Ascending aorta (tissue), 2 donors: ENCODE measurements at regions not wholly inside any gene's neighbourhood (a gene's known extent, or its start where the extent isn't known, plus 50 kb on each side); places are given as distances from the start of the nearest gene placed in this dataset.

Experiments
- DNase-seq, 2 donors: peaks; one replicate each; pipeline ENCODE4 v3.0.0-alpha.2; 2019; ENCODE audit warnings: low spot score in 2 of 2
- H3K27ac ChIP-seq, 2 donors: fragments of 200-600 bp; sonication (generic); one replicate each; pipeline ENCODE4 v1.5.1; 2016 to 2017; ENCODE audit warnings: mild to moderate bottlenecking in 1 of 2
- H3K27me3 ChIP-seq: fragments of 200-600 bp; sonication (generic); one replicate; pipeline ENCODE4 v1.5.1; 2017
- H3K36me3 ChIP-seq, 2 donors: fragments of 200-600 bp; sonication (generic); one replicate each; pipeline ENCODE4 v1.5.1; 2016
- H3K4me1 ChIP-seq, 2 donors: fragments of 200-600 bp; sonication (generic); one replicate each; pipeline ENCODE4 v1.5.1; 2016 to 2017; ENCODE audit warnings: mild to moderate bottlenecking in 1 of 2
- H3K4me3 ChIP-seq, 2 donors: fragments of 200-600 bp; sonication (generic); one replicate each; pipeline ENCODE4 v1.5.1; 2016 to 2017; ENCODE audit warnings: mild to moderate bottlenecking in 1 of 2
- H3K9me3 ChIP-seq, 2 donors: fragments of 200-600 bp; sonication (generic); one replicate each; pipeline ENCODE4 v1.5.1; 2016
- CTCF ChIP-seq, 3 experiments: fragments of 200-600 bp in 2 of 3; fragments of 450-650 bp in 1 of 3; sonication (generic) in 2 of 3; IDR thresholded peaks; one replicate each; pipeline ENCODE4 v1.5.1; 2016 to 2019; ENCODE audit warnings: antibody characterized with exemption in 3 of 3, mild to moderate bottlenecking in 1 of 3, moderate library complexity in 1 of 3
- intact Hi-C: fragments of 100-400 bp; cut with DNase I; formaldehyde crosslinking; loops from one replicate; pipeline ENCODE4 v1.15.1; 2023

DNA sequence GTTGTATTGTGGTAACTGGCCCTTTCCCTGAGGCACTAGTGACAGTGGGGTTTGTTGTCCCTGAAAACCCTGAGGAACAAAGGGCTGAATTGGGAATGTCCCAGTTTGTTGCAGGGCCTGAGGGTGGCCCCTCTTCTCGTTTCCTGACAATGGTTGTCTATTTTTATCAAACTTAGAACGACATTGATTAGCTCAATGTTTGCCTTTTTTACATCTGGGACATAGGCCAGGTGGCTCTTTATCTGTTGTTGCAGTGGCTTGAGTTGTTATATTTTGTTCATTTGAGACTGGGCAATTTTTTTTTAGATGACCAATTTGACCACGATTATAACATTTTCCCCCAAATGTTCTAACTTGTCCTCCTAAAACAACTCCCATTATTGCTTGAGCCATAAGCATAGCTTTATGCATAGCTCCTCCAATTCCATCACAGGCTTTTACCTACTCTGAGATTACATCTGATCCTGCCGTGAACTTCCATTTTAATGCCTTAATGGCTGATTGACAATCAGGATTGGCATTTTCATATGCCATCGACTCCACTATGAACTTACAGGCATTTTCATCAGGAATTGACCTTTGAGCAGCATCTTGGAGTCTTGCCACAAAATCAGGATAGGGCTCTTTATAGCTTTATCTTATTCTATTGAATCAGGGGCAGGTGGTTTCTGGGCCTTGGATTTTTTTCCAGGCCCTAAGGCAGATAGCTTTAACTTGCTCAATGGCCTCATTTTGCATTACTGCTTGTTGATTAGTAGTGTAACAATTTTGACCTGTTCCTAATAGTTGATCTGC, 604.3 kb downstream of the ALG10 start:
- no peaks in the 10 kb centered on the region for H3K4me1 ChIP-seq
- H3K9me3 ChIP-seq: peaks cover 0 to 1% of the 10 kb centered on the region in 2 donors
- H3K27ac ChIP-seq: no peak overlapping the region
- no peak for DNase-seq
- intact Hi-C loops: no loop called here
- TF ChIP-seq CTCF (IDR thresholded peaks at IDR 0.05): no peak
- no peak overlapping the region for H3K4me3 ChIP-seq
- H3K27me3 ChIP-seq: no peaks in the 10 kb centered on the region
- H3K36me3 ChIP-seq: no peaks in the 10 kb centered on the region
